HG03097 (cell line): ENCODE measurements at regions not wholly inside any gene's neighbourhood (a gene's known extent, or its start where the extent isn't known, plus 50 kb on each side); places are given as distances from the start of the nearest gene placed in this dataset.

Source experiments
- ATAC-seq: cut with Tn5 transposase; IDR thresholded peaks from one replicate; pipeline ENCODE4 v1.9.1; 2021; ENCODE audit not compliant: unreplicated experiment, low FRiP score

DNA sequence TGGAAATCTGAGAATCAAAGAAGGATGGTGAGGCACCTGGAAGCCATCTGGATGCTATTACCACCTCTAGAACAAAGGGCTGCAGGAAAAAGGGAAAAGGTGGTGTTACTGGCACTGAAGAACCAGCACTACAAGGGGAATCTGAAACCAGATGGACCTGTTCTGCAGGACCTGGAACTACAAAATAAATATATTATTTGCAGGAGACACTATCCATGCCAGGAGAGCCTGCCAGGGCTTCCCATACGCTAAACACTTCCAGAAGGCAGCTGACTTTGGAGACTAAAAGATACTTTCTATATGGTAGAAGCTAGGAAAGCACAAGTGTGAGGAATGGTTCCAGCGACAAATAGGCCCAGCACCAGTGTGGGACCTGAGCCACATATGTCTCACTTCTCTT lies 83.4 kb upstream of the POU1F1 start:
- ATAC-seq: no peak

- no peak for ATAC-seq
Measured at GRCh38 chr3:87359025-87359424, 82.6 kb upstream of the POU1F1 start.

GRCh38 chr3:87358066-87358465 lies 81.7 kb upstream of the POU1F1 start:
- ATAC-seq: no peak

DNA sequence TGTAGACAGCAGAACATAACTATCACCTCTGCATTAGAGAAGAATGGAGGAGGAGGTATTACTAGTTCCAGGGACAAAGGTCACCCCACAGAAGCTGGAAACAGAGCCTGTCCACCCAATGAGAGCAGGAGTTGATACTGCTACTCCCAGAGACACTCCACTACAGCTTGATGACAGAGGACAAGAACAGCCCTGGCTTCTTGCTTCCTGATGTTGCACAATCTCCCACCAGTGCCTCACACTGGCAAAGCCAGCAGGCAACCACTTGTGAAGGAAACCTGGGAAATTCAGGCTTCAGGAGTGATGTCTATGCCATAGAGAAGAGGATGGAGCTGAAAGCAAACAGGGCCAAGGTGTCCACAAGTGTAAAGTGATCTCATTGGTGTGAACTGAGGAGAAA lies 78.0 kb upstream of the POU1F1 start:
- no peak for ATAC-seq

DNA sequence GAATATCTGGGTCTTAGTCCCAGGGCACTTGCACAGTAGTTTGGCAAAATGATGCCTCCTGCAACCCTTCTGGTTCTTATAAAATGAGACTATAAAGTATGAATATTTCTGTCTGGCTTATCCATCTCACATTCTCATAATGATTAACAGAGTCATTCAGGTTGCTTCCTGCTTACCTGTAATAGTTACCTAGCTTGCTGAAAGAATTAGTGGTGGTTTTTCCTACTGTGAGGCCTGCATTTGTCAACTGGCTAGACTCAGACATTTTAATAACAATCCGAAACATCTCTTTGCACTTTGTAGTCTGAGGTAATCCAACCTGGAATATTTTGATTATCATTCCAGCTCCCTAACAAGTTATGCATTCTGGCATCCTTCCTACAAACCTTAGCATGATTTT lies 75.6 kb upstream of the POU1F1 start:
- no peak for ATAC-seq

DNA sequence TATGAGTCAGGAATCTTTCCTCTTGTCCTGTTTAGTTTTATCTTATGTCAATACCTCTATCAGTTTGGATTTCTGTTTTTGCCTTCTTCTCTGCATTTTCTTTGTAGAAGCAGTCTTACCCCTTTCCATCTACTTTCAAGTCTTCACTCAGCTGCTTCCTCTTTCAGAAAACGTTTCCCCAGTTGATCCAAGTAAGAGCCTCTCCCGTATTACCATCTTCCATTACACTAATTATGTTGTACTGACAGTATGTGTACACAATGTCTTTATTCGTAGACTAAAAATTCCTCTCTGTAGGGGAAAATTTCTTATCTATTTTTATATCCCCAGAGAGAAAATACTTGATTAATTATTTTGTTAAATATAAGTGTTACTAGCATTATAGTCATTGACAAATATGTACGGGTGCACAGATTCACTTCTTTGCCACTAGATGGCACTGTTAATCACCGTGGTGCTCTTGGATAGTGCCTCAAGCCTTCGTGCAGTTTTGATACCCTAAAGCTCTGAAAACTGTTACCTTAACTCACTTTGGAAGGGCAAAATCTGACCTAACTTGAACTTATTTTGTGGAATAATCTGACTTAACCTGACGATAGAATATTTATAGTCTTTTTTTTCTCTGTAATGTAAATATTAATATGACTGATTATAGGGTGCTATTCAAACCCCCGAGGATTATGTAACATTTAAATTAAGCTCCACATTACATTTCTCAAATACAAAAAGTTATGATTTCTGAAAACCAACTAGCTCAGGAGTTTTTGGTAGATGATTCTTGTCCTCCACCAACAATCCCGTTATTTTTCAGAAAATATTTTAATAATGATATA lies 74.2 kb upstream of the POU1F1 start:
- peak; percentile 98 for ATAC-seq

- no peak for ATAC-seq
Measured at GRCh38 chr3:87349833-87350232, 73.4 kb upstream of the POU1F1 start.

GRCh38 chr3:87336761-87337160 lies 60.4 kb upstream of the POU1F1 start:
- ATAC-seq: no peak

DNA sequence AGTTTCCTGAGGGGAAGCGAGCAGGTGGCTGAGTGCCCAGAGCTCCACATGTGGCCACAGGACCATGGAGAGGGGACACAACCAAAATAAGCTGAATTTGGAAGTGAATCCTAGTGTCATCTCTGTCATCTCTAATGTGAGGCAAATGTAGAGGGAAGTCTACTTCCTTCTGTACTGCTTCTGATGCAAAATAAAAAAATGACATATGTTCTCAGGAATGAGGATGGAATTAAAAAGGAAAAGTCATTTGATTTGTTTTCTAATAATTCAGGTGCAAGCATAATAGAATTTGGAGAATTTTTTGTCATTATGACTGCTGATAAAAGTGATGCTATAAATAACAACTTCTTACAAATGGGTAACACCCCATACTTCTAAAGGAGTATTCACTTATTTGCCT lies 59.5 kb upstream of the POU1F1 start:
- ATAC-seq: no peak

- ATAC-seq: no peak
Measured at GRCh38 chr3:87333393-87333892, 57.1 kb upstream of the POU1F1 start.

- no peak for ATAC-seq
Measured at GRCh38 chr3:87332789-87333188, 56.4 kb upstream of the POU1F1 start.

GRCh38 chr3:87329065-87329464 lies 52.7 kb upstream of the POU1F1 start:
- no peak for ATAC-seq
